Heart left ventricle (tissue), 13 donors: ENCODE measurements at regions not wholly inside any gene's neighbourhood (a gene's known extent, or its start where the extent isn't known, plus 50 kb on each side); places are given as distances from the start of the nearest gene placed in this dataset.

Source experiments
- POLR2A ChIP-seq, 2 donors: fragments of 450-650 bp; IDR thresholded peaks; one replicate each; pipeline ENCODE4 v1.6.1; 2017; ENCODE audit warnings: antibody characterized with exemption in 2 of 2, mild to moderate bottlenecking in 2 of 2, moderate library complexity in 2 of 2
- TF ChIP-seq, protein P1 (sequence below), 12 donors: fragments of 200-600 bp; sonication (generic) in 4 of 12; IDR thresholded peaks; one replicate each; pipeline versions ENCODE4 v1.5.0 to v1.8.0; 2018 to 2022; ENCODE audit warnings: antibody characterized with exemption in 12 of 12, mild to moderate bottlenecking in 5 of 12
- donor health status: ischemic (EF 13 %, LVEDD 7.1; RV severe dilation, severe dysfunction).
- donor health status: DM: no; HTN: yes; CAD: no.
- donor health status: DM: no; HTN: no; CAD: no.
- donor health status: ischemic (EF 25% LVEDD 6.9; RV normal size, moderate dysfunction).
- donor health status: ischemic (EF 25% LVEDD 5.7; RV mildly dilated, moderate dysfunction).
- donor health status: ischemic (EF 35%, LVEDD 5.7; RV mildly dilated, moderate dysfunction).
- donor health status: nonischemic (EF 11% LVEDD 7.7; RV severe dilation, severe dysfunction).
- donor health status: DM: yes; HTN: yes; CAD: no.
- donor health status: PGD.
- donor health status: ischemic (EF 29% LVEDD 5.4; RV normal size, mild dysfunction).
- donor health status: nonischemic (EF 23%, LVEDD 6.1; RV moderate dilation, normal function).

DNA sequence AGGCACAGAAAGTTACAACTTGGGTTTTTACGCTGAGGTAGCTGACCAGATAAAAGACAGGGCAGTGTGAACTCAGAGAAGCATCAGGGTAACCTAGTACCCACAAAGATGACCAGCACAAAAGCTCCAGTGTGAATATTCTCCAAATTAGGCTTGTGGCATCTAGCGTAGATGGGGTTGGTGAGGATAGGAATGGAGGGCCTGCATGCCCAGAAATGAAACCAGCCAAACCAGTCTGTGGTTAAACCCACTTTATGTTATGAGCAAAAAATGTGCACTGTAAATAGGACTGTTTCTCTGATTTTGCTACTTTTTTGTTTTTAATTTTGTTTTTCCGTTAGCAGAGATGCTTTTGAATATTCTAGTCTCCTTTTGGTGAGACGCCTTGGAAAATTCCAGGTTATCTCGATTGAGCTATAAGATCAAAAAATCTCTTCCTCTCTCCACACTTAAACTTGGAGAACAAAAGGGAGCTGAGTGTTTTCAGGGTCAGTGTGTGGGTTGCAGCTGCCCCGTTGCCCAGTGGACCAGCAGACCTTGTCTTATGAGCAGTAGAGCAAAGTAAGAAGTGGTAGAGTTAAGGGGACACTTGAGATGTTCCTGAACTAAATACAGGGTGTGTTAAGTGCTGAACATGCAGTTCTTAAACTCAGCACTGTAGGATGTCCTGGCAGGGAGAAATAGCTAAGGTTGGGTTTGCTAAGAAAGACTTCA is 132.9 kb downstream of the C3orf38 start:
- TF ChIP-seq, protein P1, sequence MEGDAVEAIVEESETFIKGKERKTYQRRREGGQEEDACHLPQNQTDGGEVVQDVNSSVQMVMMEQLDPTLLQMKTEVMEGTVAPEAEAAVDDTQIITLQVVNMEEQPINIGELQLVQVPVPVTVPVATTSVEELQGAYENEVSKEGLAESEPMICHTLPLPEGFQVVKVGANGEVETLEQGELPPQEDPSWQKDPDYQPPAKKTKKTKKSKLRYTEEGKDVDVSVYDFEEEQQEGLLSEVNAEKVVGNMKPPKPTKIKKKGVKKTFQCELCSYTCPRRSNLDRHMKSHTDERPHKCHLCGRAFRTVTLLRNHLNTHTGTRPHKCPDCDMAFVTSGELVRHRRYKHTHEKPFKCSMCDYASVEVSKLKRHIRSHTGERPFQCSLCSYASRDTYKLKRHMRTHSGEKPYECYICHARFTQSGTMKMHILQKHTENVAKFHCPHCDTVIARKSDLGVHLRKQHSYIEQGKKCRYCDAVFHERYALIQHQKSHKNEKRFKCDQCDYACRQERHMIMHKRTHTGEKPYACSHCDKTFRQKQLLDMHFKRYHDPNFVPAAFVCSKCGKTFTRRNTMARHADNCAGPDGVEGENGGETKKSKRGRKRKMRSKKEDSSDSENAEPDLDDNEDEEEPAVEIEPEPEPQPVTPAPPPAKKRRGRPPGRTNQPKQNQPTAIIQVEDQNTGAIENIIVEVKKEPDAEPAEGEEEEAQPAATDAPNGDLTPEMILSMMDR (IDR thresholded peaks at IDR 0.05), result no peak
- no peak for TF ChIP-seq POLR2A (IDR thresholded peaks at IDR 0.05)
